ENCODE measurements at regions not wholly inside any gene's neighbourhood (a gene's known extent, or its start where the extent isn't known, plus 50 kb on each side); places are given as distances from the start of the nearest gene placed in this dataset.

DNA sequence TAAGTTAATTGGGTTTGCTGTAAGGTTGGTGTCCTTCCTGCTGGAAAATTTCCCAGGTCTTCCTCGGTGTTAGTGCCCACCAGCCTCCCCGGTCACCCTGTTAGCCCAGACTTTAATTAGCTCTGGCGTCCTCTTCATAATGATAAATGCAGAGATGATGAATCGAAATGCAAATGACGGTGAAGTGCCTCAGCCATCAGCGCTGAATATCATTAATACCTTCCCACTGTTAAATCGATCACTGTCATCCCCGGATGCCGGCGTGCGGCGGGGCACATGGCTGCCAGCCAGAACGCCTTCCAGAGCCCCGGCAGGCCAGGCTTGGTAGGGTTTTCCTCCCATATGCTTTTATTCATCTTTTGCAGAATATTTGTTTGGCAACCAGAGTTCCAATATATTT, 204.5 kb downstream of the IRX2 start:
- TF ChIP-seq POLR2AphosphoS5 (IDR thresholded peaks at IDR 0.05) (no peak), POLR2A (IDR thresholded peaks at IDR 0.05) (no peak), EP300 (IDR thresholded peaks at IDR 0.05) (no peak)
- TF ChIP-seq, protein P1, sequence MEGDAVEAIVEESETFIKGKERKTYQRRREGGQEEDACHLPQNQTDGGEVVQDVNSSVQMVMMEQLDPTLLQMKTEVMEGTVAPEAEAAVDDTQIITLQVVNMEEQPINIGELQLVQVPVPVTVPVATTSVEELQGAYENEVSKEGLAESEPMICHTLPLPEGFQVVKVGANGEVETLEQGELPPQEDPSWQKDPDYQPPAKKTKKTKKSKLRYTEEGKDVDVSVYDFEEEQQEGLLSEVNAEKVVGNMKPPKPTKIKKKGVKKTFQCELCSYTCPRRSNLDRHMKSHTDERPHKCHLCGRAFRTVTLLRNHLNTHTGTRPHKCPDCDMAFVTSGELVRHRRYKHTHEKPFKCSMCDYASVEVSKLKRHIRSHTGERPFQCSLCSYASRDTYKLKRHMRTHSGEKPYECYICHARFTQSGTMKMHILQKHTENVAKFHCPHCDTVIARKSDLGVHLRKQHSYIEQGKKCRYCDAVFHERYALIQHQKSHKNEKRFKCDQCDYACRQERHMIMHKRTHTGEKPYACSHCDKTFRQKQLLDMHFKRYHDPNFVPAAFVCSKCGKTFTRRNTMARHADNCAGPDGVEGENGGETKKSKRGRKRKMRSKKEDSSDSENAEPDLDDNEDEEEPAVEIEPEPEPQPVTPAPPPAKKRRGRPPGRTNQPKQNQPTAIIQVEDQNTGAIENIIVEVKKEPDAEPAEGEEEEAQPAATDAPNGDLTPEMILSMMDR (IDR thresholded peaks at IDR 0.05): no peak

Data from suprapubic skin (tissue), 4 donors.